OCI-LY1 (cell line): ENCODE measurements at regions not wholly inside any gene's neighbourhood (a gene's known extent, or its start where the extent isn't known, plus 50 kb on each side); places are given as distances from the start of the nearest gene placed in this dataset.

Source experiments
- EZH2 ChIP-seq: fragments of 200-600 bp; sonication (generic), shearing (Covaris generic); IDR thresholded peaks from 2 replicates; pipeline ENCODE4 v1.8.0; 2017; ENCODE audit warnings: borderline replicate concordance, mixed run types, mild to moderate bottlenecking, antibody characterized with exemption, low read length, moderate library complexity, mixed read lengths
- TF ChIP-seq, protein P1 (sequence below): fragments of 200-600 bp; sonication (generic), shearing (Covaris generic); IDR thresholded peaks from 2 replicates; pipeline ENCODE4 v1.5.1; 2017; ENCODE audit warnings: mild to moderate bottlenecking, antibody characterized with exemption, low read length, moderate library complexity, mixed read lengths

- TF ChIP-seq, protein P1, sequence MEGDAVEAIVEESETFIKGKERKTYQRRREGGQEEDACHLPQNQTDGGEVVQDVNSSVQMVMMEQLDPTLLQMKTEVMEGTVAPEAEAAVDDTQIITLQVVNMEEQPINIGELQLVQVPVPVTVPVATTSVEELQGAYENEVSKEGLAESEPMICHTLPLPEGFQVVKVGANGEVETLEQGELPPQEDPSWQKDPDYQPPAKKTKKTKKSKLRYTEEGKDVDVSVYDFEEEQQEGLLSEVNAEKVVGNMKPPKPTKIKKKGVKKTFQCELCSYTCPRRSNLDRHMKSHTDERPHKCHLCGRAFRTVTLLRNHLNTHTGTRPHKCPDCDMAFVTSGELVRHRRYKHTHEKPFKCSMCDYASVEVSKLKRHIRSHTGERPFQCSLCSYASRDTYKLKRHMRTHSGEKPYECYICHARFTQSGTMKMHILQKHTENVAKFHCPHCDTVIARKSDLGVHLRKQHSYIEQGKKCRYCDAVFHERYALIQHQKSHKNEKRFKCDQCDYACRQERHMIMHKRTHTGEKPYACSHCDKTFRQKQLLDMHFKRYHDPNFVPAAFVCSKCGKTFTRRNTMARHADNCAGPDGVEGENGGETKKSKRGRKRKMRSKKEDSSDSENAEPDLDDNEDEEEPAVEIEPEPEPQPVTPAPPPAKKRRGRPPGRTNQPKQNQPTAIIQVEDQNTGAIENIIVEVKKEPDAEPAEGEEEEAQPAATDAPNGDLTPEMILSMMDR: no peak
- no peak for TF ChIP-seq EZH2
Measured at GRCh38 chr14:51482102-51482501, 169.6 kb upstream of the FRMD6 start.
